HG03025 (cell line): ENCODE measurements at regions not wholly inside any gene's neighbourhood (a gene's known extent, or its start where the extent isn't known, plus 50 kb on each side); places are given as distances from the start of the nearest gene placed in this dataset.

ENCODE experiments used
- ATAC-seq: cut with Tn5 transposase; IDR thresholded peaks from one replicate; pipeline ENCODE4 v1.9.1; 2021; ENCODE audit warnings: mild to moderate bottlenecking, moderate library complexity; ENCODE audit not compliant: unreplicated experiment, low FRiP score

DNA sequence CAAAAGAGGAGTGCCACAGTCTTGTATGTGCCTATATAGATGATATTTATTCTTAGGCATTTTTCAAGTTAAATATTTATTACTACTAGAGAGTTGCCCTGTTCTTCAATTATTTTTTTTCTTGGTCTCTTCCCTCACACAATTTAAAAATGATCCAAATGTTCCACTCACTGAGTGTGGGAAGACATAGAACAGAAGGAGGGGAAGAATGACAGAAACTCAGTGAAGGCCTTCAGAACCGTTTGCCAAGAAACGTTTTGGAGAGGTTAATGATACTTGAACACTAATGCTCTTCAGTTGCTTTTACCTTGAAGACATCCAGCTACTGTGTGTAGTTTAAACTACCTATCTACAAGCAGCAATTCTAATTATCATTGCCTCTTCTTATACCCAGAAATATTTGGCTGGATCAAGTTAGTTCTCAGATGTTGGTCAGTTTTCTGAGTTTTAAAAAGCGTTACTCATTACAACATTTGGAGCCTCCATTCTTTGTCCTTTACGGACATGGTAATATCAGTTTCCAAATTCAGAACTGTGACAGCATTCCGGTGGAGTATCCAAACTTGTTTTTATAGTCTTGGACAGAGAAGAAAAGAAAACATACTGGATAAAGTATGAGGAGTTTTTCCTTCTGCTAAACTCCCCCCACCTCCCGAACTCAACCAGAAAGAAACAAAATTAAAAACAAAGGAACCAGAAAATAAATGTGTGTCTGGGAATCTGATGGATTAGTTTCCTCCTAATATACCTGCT is 389.7 kb downstream of the SPRY1 start:
- no peak for ATAC-seq

DNA sequence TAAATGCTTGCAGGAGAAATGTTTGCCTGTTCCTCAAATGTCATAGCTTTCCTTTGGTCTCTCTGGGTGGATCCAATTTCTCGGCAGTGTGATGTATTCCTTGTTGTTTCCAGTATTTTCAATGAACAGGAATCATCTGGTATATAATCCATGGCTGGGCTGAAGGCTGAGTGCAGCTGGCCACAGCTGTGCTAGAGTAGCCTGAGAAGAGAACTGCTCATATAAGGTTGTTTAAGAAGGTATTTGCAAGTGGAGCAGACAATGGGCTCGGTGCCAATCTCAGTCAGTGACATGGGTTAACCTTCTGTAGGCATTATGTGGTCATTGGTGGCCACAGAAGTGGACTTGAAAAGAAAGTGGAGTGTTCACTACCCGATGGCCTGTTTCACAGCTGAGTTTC is 390.3 kb downstream of the SPRY1 start:
- no peak for ATAC-seq

DNA sequence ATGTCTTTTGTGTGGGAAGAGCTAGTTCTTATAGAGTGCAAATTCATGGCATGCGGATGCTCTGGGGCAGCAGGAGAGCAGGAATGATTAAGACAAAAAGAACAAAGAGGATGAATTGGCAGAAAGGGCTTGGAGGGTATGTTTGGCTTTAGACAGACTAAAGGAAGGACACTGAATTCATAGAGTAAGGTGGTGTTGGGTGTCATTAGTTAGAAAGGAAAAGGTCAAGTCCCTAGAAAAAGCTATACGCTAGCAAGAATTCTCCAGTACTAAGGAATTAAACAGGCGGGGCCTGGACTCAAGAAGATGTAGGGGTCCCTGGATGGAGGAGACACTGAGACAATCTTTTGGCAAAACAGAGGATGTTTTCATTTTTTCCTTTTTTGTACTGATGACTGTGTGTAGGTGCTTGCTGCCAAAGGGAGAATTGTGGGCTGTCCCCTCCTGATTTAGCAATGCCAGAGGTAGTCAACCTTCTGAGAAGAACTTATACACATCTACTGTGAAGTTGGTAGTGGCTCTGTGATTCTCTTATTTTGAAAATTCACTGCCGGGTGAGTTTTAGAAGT is 391.0 kb downstream of the SPRY1 start:
- no peak for ATAC-seq

DNA sequence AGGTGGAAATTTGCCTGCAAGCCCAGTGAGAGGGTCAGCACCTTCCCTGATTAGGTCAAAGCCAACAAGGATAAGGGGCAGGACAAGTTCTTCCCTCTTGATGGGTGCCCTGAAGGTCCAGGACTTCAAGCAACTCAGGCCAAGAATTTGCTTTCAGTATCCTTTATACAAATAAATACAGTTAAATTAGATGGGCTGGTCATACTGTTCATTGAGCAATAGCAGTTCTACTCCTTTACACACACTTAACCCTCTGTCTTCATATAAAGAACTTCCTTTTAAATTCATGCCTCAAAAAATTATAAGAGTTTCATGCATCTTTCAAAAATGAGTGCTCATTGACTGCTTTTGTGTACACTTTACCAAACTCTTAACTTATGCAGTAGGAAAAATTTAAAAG is 392.0 kb downstream of the SPRY1 start:
- no peak for ATAC-seq

DNA sequence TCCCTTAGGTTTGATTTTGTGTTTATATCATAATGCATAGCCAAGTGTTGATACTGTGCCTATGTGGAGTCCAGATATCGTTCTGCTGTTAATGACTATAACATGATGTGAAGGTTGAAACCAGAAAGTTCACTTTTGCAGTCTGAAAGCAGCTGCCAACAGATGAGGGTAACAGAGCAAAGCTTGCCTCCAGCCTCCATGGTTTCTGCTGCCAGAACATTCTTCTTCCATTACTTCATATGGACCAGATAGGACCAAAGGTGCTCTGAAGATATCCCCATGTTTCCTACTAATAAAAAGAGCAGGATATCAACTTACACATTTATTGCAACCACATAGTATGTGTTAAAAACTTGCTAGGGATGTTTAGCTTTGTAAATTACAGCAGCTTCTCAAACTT is 394.1 kb downstream of the SPRY1 start:
- ATAC-seq = no peak

DNA sequence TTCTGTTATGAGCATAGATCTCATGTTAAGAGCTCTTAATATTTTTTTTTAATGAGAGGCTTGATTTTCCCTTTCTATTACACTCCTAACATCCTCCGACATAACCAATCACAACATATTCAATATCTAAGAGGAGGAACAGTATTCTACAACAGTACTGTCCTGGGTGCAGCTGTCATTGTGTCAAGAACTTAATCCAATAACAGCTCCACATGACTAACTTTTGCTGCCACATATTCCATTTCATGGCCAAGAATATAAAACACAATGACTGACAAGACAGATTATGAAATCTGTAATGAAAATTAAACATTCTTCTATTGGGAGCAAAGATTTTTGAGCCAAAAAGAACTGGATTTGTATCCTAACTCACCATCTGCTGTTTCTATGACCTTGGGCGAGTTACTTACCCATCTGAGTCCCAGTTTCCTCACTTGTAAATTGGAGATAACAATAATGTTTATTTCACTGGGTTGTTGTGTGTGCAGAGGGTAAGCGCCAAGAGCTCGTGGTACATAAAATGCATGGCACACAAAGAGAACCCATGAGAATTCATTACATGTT is 405.6 kb downstream of the SPRY1 start:
- no peak for ATAC-seq

DNA sequence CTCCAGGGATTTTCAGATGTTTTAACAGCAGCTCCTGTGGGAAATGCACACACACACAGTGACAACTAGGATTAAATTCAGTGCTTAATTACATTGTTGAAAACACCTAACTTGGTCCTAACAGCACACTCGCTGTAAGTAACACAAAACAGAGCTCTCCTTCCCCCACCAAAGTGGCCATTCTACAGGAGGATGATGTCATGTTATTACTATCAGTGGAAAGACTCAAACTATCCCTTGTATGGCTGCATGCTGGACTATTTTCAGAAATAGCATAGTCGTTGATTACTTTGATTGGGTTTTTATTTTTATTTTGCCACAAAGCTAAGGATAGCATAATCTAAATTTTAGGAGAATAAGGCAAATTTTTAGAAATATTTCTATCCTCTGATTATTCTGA is 406.3 kb downstream of the SPRY1 start:
- no peak for ATAC-seq

DNA sequence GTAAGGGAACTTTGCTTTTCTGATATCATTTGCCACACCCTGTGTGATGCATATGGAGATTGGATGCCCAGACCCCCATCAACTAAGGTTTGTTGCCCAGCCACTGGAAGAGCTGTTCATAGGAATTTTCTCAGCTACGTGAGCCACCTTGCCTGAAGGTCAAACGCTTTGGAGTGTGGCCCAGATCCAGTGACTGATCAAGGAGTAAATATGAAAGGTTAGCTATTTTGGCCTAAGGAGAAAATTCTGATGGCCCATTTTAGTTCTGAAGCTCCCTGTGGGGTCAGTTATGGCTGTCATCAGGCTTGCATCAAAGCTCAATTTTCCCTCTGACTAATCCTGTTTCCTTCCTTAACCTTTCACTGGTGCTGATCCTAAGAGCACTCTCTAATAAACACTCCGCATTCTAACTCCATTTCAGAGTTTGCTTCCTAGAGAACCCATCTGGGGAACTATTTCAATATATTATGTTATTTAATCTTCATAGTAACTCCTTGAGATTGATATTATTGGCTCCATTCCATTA is 407.7 kb downstream of the SPRY1 start:
- no peak for ATAC-seq

DNA sequence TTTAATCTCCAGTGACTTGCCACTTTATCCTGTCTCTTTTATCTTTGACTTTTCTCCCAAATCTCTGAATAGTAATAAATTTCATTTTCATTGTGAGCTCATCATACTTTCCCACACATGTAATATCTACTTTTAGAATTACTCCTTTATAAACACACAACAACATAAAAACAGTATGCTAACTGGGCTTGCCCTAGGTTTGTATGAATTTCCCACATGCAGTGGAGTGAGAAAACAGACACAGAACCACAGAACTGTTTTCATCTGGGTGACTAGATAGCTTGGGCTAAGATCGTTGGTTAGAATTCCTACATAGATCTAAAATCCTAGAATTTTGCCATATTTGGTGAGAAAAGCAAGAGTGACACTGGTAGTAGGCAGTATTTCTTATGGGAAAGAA is 409.5 kb downstream of the SPRY1 start:
- ATAC-seq = no peak

DNA sequence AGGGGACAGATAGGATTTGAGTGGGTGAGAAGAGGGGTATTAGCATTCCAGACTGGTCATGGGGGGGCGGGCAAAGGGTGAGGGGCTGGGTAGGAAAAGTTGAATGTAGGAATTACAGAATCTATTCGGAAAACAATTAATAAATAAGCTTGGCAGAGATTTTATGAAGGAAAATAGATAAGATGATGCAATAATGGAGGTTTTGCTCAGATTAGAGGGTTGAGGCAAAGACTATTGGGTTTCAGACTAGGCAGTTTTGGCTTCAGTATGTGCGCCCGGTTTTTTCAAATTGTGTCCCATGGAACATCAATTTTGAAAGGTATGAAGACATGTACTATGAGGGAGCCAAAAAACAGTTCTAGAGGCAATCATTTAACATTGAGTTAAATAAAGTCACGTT is 410.6 kb downstream of the SPRY1 start:
- no peak for ATAC-seq

DNA sequence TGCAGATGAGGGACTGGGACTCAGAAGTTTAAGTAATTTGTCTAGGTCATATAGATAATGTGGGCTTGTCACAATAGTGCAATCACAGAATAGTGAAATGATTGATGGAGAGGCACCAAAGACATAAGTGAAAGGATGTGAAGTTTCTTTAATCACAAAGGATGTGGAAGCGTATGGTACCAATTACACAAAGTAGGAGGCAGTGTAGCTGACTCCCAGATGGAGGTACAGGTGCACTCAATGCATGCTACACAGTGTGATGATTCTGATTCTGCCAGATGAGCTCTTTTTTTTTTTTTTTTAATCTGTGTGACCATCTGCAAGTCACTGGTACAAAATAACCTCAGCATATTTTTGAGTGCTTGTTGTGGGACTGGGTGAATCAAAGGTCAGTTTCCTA is 411.3 kb downstream of the SPRY1 start:
- no peak for ATAC-seq

DNA sequence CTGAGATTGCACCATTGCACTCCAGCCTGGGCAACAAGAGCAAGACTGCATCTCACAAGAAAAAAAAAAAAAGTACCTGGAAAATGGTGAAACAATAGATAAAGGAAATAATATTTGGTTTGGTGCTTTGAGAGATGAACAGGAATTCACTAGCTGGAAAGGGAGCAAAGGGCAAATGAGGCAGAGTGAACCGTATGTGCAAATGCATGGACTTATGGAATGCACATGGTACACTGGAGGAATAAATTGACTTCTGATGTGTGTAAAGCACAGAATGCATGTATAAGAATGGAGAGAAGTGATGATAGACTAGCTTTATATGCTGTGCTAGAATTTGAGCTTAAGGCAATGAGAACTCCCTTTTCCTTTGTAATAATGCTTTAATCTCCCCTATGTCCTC is 413.3 kb downstream of the SPRY1 start:
- no peak for ATAC-seq

DNA sequence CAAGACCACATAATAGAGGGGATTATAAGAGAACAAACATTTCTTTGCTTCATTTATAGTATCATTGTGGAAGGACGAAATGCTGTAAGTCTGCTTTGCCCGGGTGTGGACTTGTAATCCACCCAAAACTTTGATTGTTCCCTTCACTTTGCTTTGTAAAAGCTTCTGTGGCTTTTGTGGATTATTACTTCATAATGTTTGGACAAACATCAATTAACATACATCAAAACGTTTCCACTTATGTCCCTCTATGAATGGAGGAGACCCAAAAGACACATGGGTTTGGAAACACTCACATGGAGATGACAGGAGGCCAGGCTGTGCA is 415.4 kb downstream of the SPRY1 start:
- no peak for ATAC-seq

DNA sequence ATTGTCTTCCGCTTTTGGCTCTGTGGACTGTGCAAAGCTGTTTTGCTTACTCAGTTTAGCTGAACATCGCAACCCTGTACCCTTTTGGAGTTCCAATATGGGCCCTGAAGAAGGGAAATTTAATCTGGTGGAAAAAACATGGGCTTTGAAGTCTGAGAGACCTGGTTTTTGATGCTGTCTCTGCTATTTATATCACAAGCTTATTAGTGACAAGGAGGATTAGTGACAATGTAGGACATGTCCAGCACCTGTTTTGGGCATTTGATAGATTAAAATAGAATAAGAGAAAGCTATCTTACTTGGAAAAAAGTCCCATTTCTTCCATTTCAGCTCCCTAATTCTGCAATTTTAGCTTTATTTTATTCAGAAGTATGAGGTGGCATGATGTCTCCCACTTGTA is 417.3 kb downstream of the SPRY1 start:
- no peak for ATAC-seq

DNA sequence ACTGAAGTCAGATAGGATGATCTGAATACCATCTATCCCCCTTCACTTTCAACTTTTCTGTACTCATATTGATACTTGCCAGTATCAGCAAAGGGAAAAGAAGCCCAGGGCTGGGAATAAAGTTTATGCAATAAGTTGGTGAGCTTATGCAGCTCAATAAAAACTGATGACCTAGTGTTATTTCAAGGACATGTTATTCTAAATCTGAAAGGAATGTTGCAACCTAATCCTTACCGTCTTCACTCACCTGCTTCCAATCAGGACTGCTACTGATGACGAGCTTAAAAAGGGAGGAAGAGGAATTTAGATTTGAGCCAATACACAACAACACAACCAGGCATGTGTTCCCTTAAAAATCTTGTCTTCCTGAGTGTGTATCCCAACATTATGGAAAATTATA is 419.9 kb downstream of the SPRY1 start:
- no peak for ATAC-seq

DNA sequence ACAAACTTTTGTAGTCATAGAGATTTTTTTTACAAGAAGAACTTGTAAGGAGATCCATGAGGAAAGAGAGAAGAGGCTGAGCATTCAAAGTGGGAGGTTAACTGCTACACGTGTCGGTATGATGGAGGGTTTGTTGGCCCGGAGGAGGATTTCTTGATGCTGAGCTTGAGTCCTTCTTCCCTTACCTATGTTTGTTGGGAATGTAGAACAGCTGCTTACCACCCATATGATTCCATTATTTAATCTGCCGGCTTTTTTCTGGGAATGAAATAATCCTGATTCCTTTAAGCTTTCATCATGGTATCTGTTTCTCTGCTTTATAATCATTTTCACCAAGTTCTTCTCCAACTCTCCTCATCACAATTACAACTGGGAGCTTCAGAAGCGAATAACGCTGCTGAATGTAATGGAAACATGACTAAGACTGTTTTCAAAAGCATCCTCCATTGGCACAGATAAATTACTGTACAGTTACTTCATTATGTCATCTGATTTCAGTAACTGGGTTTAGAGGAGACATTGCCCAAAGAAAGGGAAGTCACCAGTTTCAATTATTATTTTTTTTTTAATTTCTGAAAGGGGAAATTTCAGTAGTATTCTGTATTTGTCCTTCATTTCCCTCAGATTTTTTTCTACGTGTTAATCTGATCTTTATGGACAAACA is 420.6 kb downstream of the SPRY1 start:
- ATAC-seq = no peak

DNA sequence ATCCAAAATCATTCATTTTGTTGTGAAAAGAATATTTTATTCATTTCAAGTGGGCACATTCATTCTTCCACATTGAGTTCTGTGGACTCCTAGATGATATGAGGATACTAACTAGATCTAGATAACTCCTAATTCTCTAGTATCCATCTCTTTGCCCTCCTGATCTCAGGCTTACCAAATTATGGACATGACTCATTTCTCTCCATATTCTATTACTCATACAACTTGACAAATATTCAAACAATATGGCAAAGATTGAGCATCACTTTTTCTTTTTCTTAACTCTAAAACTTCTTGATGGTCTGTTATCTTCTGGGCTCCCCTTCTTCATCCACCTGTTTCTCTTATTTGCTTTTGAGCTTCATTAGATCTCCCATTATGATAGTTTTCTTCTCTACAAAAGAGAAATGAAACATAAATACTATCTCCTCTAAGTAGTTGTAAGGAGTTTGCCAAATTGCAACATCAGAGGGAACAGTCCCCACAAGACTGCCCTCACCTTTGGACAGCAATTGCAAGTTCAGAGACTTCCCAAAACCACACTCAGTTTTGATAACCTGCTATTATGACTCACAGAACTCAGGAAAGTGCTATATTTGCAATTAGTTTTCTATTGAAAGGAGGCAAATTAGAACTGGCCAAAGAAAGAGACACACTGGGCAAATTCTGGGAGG is 422.9 kb downstream of the SPRY1 start:
- ATAC-seq = no peak

DNA sequence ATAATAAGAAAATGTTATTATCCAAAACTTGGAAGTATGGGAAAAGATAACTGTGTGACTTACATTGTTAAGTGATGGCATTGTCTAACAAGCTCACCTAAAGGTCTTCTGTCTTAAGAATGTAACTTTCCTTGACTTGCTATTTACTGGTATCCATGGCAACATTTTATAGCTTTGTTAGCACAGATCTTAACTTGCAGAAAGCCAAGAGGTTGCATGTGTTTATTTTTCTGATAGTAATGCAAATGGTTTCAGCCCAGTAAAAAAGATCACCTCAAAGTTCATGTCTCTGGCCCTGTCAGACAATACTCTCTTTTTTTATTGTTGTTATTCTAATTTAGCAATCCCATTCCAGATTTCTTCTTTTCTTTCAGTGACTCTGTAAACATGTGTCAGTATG is 425.3 kb downstream of the SPRY1 start:
- ATAC-seq = no peak

DNA sequence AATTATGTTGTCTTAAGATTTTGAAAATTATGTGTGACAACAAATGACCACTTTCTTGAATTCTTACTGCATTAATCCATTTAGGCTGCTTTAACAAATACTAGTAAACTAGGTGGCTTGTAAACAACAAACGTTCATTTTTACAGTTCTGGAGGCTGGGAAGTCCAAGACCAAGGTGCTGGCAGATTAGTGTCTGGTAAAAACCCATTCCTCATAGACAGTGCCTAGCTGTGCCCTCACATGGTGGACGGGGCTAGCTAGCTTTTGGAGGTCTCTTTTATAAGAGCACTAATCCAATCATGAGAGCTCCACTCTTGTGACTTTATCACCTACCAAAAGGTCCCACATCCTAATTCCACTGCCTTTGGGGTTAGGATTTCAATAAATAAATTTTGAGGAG is 425.8 kb downstream of the SPRY1 start:
- ATAC-seq = no peak

DNA sequence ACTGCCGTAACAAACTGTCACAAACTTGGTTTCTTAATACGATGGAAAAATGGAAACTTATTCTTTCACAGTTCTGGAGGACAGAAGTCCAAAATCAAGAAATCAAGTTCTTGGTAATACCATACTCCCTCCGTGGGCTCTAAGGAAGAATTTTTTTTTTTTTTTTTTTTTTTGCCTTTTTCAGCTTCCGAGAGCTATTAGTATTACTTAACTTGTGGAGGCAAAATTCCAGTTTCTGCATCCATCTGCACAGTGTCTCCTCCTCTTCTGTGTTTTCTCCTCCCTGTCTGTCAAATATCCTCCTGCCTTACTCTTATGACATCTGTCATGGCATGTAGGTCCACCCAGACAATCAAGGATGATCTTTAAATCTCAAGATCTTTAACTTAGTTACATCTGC is 426.6 kb downstream of the SPRY1 start:
- no peak for ATAC-seq

DNA sequence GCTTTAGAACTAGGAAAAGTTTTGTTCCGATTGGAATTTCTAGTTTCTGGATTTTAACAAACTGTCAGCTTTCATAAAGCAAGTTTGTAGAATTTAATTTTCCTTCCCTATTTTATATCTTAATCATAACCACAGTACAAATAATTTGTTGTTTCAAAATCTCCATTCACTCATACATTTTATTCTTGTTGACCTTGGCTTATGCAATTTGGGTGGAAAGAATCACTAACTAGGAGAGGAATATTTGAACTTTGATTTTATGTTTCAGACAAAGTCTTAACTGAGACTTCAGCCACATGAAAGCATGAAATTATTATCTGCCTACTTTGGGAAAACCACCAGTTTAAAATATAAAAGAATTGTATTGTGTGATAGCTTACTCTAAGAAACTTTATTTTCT is 427.9 kb downstream of the SPRY1 start:
- no peak for ATAC-seq
